Trophoblast cell (in vitro differentiated cells and primary cell): ENCODE measurements at regions not wholly inside any gene's neighbourhood (a gene's known extent, or its start where the extent isn't known, plus 50 kb on each side); places are given as distances from the start of the nearest gene placed in this dataset.
A peak's percentile ranks its signal among the peaks of the same experiment; 100 is the strongest.

ENCODE experiments used
- DNase-seq, 2 donors: peaks; one replicate each; pipeline ENCODE4 v3.0.0-alpha.2; 2016
- H2AFZ ChIP-seq: 2 replicates; pipeline ENCODE4 v1.6.1; 2013; ENCODE audit warnings: low read length, moderate library complexity, mild to moderate bottlenecking; ENCODE audit not compliant: insufficient read depth, poor library complexity
- H2AK5ac ChIP-seq: 2 replicates; pipeline ENCODE4 v1.6.1; 2013; ENCODE audit warnings: mild to moderate bottlenecking, low read length
- H2BK120ac ChIP-seq: 2 replicates; pipeline ENCODE4 v1.6.1; 2013; ENCODE audit warnings: low read length, mild to moderate bottlenecking, moderate library complexity; ENCODE audit not compliant: insufficient read depth, poor library complexity
- H2BK12ac ChIP-seq: 2 replicates; pipeline ENCODE4 v1.6.1; 2013; ENCODE audit warnings: mild to moderate bottlenecking, low read length, moderate library complexity
- H2BK5ac ChIP-seq: 2 replicates; pipeline ENCODE4 v1.6.1; 2013; ENCODE audit warnings: low read length, low read depth, moderate library complexity, mild to moderate bottlenecking; ENCODE audit not compliant: poor library complexity
- H3K14ac ChIP-seq: 2 replicates; pipeline ENCODE4 v1.6.1; 2013; ENCODE audit warnings: mild to moderate bottlenecking, low read length
- H3K18ac ChIP-seq: 2 replicates; pipeline ENCODE4 v1.6.1; 2013; ENCODE audit warnings: mild to moderate bottlenecking, low read length
- H3K23ac ChIP-seq: 2 replicates; pipeline ENCODE4 v1.6.1; 2013; ENCODE audit warnings: low read length
- H3K27ac ChIP-seq: 2 replicates; pipeline ENCODE4 v1.5.1; 2013; ENCODE audit warnings: low read depth, mild to moderate bottlenecking, inconsistent platforms, low read length, moderate library complexity
- H3K27me3 ChIP-seq: 2 replicates; pipeline ENCODE4 v1.6.1; 2013; ENCODE audit warnings: inconsistent platforms, mild to moderate bottlenecking, low read length, moderate library complexity; ENCODE audit not compliant: insufficient read depth
- H3K36me3 ChIP-seq, 2 experiments: 1 replicate in 1 of 2; 2 replicates in 1 of 2; pipeline ENCODE4 v1.6.1; 2013; ENCODE audit warnings: low read length in 2 of 2, mild to moderate bottlenecking in 2 of 2, moderate library complexity in 1 of 2; ENCODE audit not compliant: insufficient read depth in 2 of 2, control insufficient read depth in 1 of 2
- H3K4ac ChIP-seq: 2 replicates; pipeline ENCODE4 v1.6.1; 2013; ENCODE audit warnings: low read depth, mild to moderate bottlenecking, low read length, moderate library complexity
- H3K4me1 ChIP-seq, 2 experiments: 1 replicate in 1 of 2; 2 replicates in 1 of 2; pipeline ENCODE4 v1.6.1; 2013; ENCODE audit warnings: low read length in 2 of 2, mild to moderate bottlenecking in 2 of 2, moderate library complexity in 1 of 2; ENCODE audit not compliant: insufficient read depth in 2 of 2, control insufficient read depth in 1 of 2
- H3K4me2 ChIP-seq: 2 replicates; pipeline ENCODE4 v1.6.1; 2013; ENCODE audit warnings: inconsistent platforms, mild to moderate bottlenecking, low read length, moderate library complexity
- H3K4me3 ChIP-seq: 2 replicates; pipeline ENCODE4 v1.5.1; 2013; ENCODE audit warnings: mild to moderate bottlenecking, low read depth, low read length, inconsistent platforms
- H3K79me1 ChIP-seq: one replicate; pipeline ENCODE4 v1.6.1; 2013; ENCODE audit warnings: low read length
- H3K79me2 ChIP-seq: 2 replicates; pipeline ENCODE4 v1.6.1; 2013; ENCODE audit warnings: low read length, mild to moderate bottlenecking; ENCODE audit not compliant: control insufficient read depth, insufficient read depth, poor library complexity
- H3K9ac ChIP-seq: 2 replicates; pipeline ENCODE4 v1.6.1; 2013; ENCODE audit warnings: mild to moderate bottlenecking, low read length
- H3K9me3 ChIP-seq: 2 replicates; pipeline ENCODE4 v1.6.1; 2013; ENCODE audit warnings: low read depth, mild to moderate bottlenecking, control low read depth, inconsistent platforms, low read length; ENCODE audit not compliant: insufficient read depth
- H4K12ac ChIP-seq: 2 replicates; pipeline ENCODE4 v1.6.1; 2013; ENCODE audit warnings: low read depth, mild to moderate bottlenecking, low read length, moderate library complexity
- H4K8ac ChIP-seq: 2 replicates; pipeline ENCODE4 v1.6.1; 2013; ENCODE audit warnings: low read depth, mild to moderate bottlenecking, low read length, moderate library complexity
- H4K91ac ChIP-seq: one replicate; pipeline ENCODE4 v1.6.1; 2013; ENCODE audit warnings: low read depth, mild to moderate bottlenecking, low read length, moderate library complexity
- WGBS: extraction: QIAGEN DNeasy Blood & Tissue Kit; methylation state at CpG from one replicate; pipeline ENCODE4 v1.1.7; 2013; ENCODE audit warnings: missing lambda C conversion rate; ENCODE audit not compliant: insufficient read length, insufficient coverage; ENCODE audit errors: extremely low coverage; 5-methylcytosine and 5-hydroxymethylcytosine counted together

DNA sequence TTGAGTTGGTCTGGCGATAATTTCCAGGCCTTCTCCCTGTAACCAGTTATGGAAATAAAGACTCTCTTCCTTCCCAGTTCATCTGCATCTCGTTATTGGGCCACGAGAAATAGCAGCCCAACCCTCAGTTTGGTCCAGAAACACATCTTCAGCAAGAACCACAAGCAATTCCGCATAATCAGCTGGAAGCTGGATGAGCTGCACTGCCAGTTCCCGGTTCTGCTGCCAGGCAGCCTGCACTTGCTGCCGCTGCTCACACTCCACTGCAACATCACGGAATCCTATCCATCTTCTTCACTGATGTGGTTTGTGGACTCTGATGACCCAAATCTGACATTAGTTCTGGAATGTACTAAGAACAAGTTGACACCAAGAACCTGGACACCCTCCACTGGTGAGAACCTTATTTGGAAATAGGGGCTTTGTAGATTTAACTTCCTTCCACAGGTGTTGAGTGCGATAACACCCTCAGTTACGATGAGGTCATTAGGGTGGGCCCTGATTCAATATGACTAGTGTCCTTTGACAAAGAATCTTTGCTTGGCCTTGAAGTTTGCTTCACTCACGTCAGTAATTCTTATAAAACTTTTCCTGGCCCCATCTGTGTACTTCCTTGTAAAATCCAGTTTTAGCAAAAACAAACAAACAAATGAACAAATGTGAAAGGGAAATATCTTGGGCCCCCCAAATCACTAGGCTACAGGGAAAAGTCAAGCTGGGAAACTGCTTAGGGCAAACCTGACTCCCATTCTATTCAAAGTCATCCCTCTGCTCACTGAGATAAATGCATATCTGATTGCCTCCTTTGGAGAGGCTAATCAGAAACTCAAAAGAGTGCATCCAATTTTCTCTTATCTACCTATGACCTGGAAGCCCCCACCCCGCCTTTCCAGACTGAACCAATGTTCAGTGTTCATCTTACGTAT, 221.9 kb upstream of the PROK2 start:
- Histone ChIP-seq H2AK5ac (no peak overlapping the region), H3K4me3 (no peak overlapping the region), H2BK5ac (no peak overlapping the region), H3K9me3 (peaks cover 3% of the 10 kb centered on the region), H3K27ac (no peak overlapping the region), H3K4me2 (no peak overlapping the region), H4K12ac (no peak overlapping the region), H3K18ac (no peak overlapping the region), H2BK120ac (no peak overlapping the region), H2BK12ac (no peak overlapping the region), H3K27me3 (no peaks in the 10 kb centered on the region), H3K79me1 (no peaks in the 10 kb centered on the region), H3K23ac (no peak overlapping the region), H3K36me3 (no peaks in the 10 kb centered on the region), H3K79me2 (no peaks in the 10 kb centered on the region), H3K9ac (no peak overlapping the region), H4K8ac (no peak overlapping the region), H4K91ac (no peak overlapping the region), H3K4me1 (no peaks in the 10 kb centered on the region), H3K4ac (no peak overlapping the region), H3K14ac (no peak overlapping the region), H2AFZ (no peak overlapping the region)
- WGBS: no CpG with 5 or more reads among the region's 12 CpGs
- DNase-seq: no peak

- WGBS: no CpG with 5 or more reads among the region's 5 CpGs
- no peak overlapping the region for H2BK12ac ChIP-seq
These were observed 219.9 kb upstream of the PROK2 start for GRCh38 chr3:72004749-72005292.

DNA sequence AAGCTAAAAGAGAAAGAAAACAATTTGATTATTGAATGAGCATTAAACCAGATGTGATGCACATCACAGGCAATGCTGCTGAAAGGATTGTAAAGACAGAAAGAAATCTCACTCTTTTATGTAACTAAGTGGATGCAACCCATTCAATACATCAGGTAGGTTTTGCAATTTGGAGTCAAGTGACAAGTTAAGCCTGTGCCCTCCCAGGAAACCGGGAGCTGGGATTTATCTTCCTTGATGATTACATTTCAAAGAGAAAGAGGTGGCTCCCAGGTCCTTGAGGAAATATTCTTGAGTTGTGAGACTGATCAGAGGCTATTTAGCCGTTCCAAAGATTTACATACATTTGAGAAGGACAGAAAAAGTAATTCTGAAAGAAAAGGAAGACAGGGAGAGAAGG, 219.0 kb upstream of the PROK2 start:
- no peak overlapping the region for H3K23ac ChIP-seq
- no peaks in the 10 kb centered on the region for H3K36me3 ChIP-seq
- H3K9me3 ChIP-seq: peaks cover 3% of the 10 kb centered on the region
- no peak overlapping the region for H3K9ac ChIP-seq
- no peaks in the 10 kb centered on the region for H3K27me3 ChIP-seq
- no peak overlapping the region for H3K4me2 ChIP-seq
- H2BK5ac ChIP-seq: no peak overlapping the region
- no peak overlapping the region for H4K8ac ChIP-seq
- H3K79me2 ChIP-seq: no peaks in the 10 kb centered on the region
- no peak overlapping the region for H3K14ac ChIP-seq
- H2BK12ac ChIP-seq: no peak overlapping the region
- H3K4me1 ChIP-seq: no peaks in the 10 kb centered on the region
- no peak overlapping the region for H3K4me3 ChIP-seq
- H4K12ac ChIP-seq: no peak overlapping the region
- H2BK120ac ChIP-seq: no peak overlapping the region
- H2AK5ac ChIP-seq: no peak overlapping the region
- WGBS: no CpG with 5 or more reads among the region's 2 CpGs
- no peak overlapping the region for H3K27ac ChIP-seq
- no peak overlapping the region for H2AFZ ChIP-seq
- no peak overlapping the region for H3K18ac ChIP-seq
- H4K91ac ChIP-seq: no peak overlapping the region
- H3K79me1 ChIP-seq: no peaks in the 10 kb centered on the region
- no peak for DNase-seq
- no peak overlapping the region for H3K4ac ChIP-seq

More at GRCh38 chr3:72004749-72005292, 219.9 kb upstream of the PROK2 start:
- Histone ChIP-seq H4K12ac (no peak overlapping the region), H3K27me3 (no peaks in the 10 kb centered on the region), H2AK5ac (no peak overlapping the region), H3K9ac (no peak overlapping the region), H3K4me3 (no peak overlapping the region), H3K36me3 (no peaks in the 10 kb centered on the region), H3K4me2 (no peak overlapping the region), H4K8ac (no peak overlapping the region), H3K23ac (no peak overlapping the region), H3K9me3 (peaks cover 3% of the 10 kb centered on the region), H3K27ac (no peak overlapping the region), H3K4ac (no peak overlapping the region), H2AFZ (no peak overlapping the region), H3K79me2 (no peaks in the 10 kb centered on the region), H2BK5ac (no peak overlapping the region), H4K91ac (no peak overlapping the region), H3K4me1 (no peaks in the 10 kb centered on the region), H2BK120ac (no peak overlapping the region), H3K18ac (no peak overlapping the region), H3K79me1 (no peaks in the 10 kb centered on the region), H3K14ac (no peak overlapping the region)
- peak; percentile 19 to 33 for DNase-seq

GRCh38 chr3:72001758-72002157, 216.8 kb upstream of the PROK2 start:
- Histone ChIP-seq H4K12ac (no peak overlapping the region), H2BK12ac (no peak overlapping the region), H3K27me3 (no peaks in the 10 kb centered on the region), H3K9me3 (peaks cover 2% of the 10 kb centered on the region), H3K4me3 (no peak overlapping the region), H4K8ac (no peak overlapping the region), H3K23ac (no peak overlapping the region), H3K18ac (no peak overlapping the region), H3K27ac (no peak overlapping the region), H3K14ac (no peak overlapping the region), H2AFZ (no peak overlapping the region), H3K79me1 (no peaks in the 10 kb centered on the region), H3K4ac (no peak overlapping the region), H4K91ac (no peak overlapping the region), H2BK5ac (no peak overlapping the region), H2AK5ac (no peak overlapping the region), H3K4me2 (no peak overlapping the region), H3K36me3 (no peaks in the 10 kb centered on the region), H2BK120ac (no peak overlapping the region), H3K9ac (no peak overlapping the region), H3K4me1 (no peaks in the 10 kb centered on the region), H3K79me2 (no peaks in the 10 kb centered on the region)
- DNase-seq: no peak
- WGBS: no CpG with 5 or more reads among the region's 3 CpGs
